B cell (primary cell): ENCODE measurements at regions not wholly inside any gene's neighbourhood (a gene's known extent, or its start where the extent isn't known, plus 50 kb on each side); places are given as distances from the start of the nearest gene placed in this dataset.

Source experiments
- ATAC-seq: fragments of 200-7000 bp; cut with Tn5 transposase; one replicate; pipeline ENCODE4 v1.10.0; 2021; ENCODE audit warnings: low read depth, mild to moderate bottlenecking, moderate number of reproducible peaks, moderate library complexity
- CTCF ChIA-PET: fragments of 350-600 bp; sonication (Branson Sonifier 250); formaldehyde crosslinking; loops from one replicate; lab custom pipeline; 2021; ENCODE audit warnings: antibody characterized with exemption, inconsistent platforms; lab: Charles Lee
- POLR2A ChIA-PET: fragments of 350-600 bp; sonication (Branson Sonifier 250); formaldehyde crosslinking; loops from one replicate; lab custom pipeline; 2021; ENCODE audit warnings: antibody characterized with exemption; lab: Charles Lee
- DNase-seq: peaks from one replicate; pipeline ENCODE4 v3.0.0; 2013
- H2AFZ ChIP-seq: 2 replicates; pipeline ENCODE4 v1.6.1; 2012; ENCODE audit warnings: mild to moderate bottlenecking, low read depth, low read length; ENCODE audit not compliant: insufficient read depth, poor library complexity, severe bottlenecking
- H3K27ac ChIP-seq, 2 donors: 1 replicate in 1 of 2; 2 replicates in 1 of 2; pipeline ENCODE4 v1.5.1; 2012 to 2013; ENCODE audit warnings: low read length in 2 of 2, mild to moderate bottlenecking in 2 of 2, moderate library complexity in 1 of 2
- H3K27me3 ChIP-seq, 4 experiments: fragments of 200-600 bp in 1 of 4; sonication (generic) in 1 of 4; replicated peaks in 1 of 4; 1 replicate in 2 of 4; 2 replicates in 2 of 4; pipeline versions ENCODE4 v1.6.1 to v1.7.0; 2013 to 2016; ENCODE audit warnings: low read length in 3 of 4, mild to moderate bottlenecking in 2 of 4, mixed read lengths in 1 of 4, moderate library complexity in 1 of 4; ENCODE audit not compliant: insufficient read depth in 4 of 4, control insufficient read depth in 3 of 4; ENCODE audit errors: control extremely low read depth in 1 of 4
- H3K36me3 ChIP-seq, 2 experiments: replicated peaks in 1 of 2; 1 replicate in 1 of 2; 2 replicates in 1 of 2; pipeline versions ENCODE4 v1.6.1 to v1.7.1; 2013; ENCODE audit warnings: low read length in 1 of 2; ENCODE audit not compliant: insufficient read depth in 2 of 2, control insufficient read depth in 1 of 2; ENCODE audit errors: control extremely low read depth in 1 of 2, extremely low read depth in 1 of 2
- H3K4me1 ChIP-seq, 2 donors: fragments of 200-600 bp in 1 of 2; sonication (generic) in 1 of 2; 1 replicate in 1 of 2; 2 replicates in 1 of 2; pipeline versions ENCODE4 v1.5.1 to v1.6.1; 2013 to 2017; ENCODE audit warnings: low read length in 2 of 2; ENCODE audit not compliant: control insufficient read depth in 2 of 2, insufficient read depth in 2 of 2
- H3K4me2 ChIP-seq: replicated peaks from 2 replicates; pipeline ENCODE3; 2012; ENCODE audit warnings: mild to moderate bottlenecking, low read depth, low read length; ENCODE audit not compliant: poor library complexity, severe bottlenecking
- H3K4me3 ChIP-seq, 5 experiments: fragments of 200-600 bp in 1 of 5; sonication (generic) in 1 of 5; 1 replicate in 3 of 5; 2 replicates in 2 of 5; pipeline versions ENCODE4 v1.5.1 to v1.7.0; 2011 to 2016; ENCODE audit warnings: low read length in 4 of 5, mild to moderate bottlenecking in 4 of 5, low read depth in 2 of 5, control low read depth in 1 of 5, moderate library complexity in 1 of 5; ENCODE audit not compliant: insufficient read depth in 1 of 5; ENCODE audit errors: control extremely low read depth in 1 of 5, extremely low read depth in 1 of 5
- H3K79me2 ChIP-seq: fragments of 200-600 bp; sonication (generic); one replicate; pipeline ENCODE4 v1.6.0; 2016; ENCODE audit warnings: low read length; ENCODE audit not compliant: control insufficient read depth, insufficient read depth
- H3K9ac ChIP-seq: fragments of 200-600 bp; sonication (generic); 2 replicates; pipeline ENCODE4 v1.6.1; 2017; ENCODE audit warnings: mild to moderate bottlenecking, low read length, moderate library complexity
- H3K9me3 ChIP-seq, 3 donors: one replicate each; pipeline versions ENCODE4 v1.6.1 to v1.7.1; 2013; ENCODE audit warnings: low read length in 2 of 3; ENCODE audit not compliant: control insufficient read depth in 2 of 3, insufficient read depth in 1 of 3; ENCODE audit errors: control extremely low read depth in 1 of 3
- H4K20me1 ChIP-seq: 2 replicates; pipeline ENCODE4 v1.6.0; 2012; ENCODE audit warnings: mild to moderate bottlenecking, low read length; ENCODE audit not compliant: insufficient read depth, control insufficient read depth, poor library complexity, severe bottlenecking
- H3K27ac Mint-ChIP-seq: one replicate; pipeline ENCODE4 v1.8.0; 2021; ENCODE audit warnings: mixed read lengths
- H3K27me3 Mint-ChIP-seq: one replicate; pipeline ENCODE4 v1.8.0; 2021; ENCODE audit warnings: mixed read lengths
- H3K4me1 Mint-ChIP-seq: one replicate; pipeline ENCODE4 v1.8.0; 2021; ENCODE audit warnings: mixed read lengths
- H3K4me3 Mint-ChIP-seq: one replicate; pipeline ENCODE4 v1.8.0; 2021; ENCODE audit warnings: mixed read lengths
- H3K9me3 Mint-ChIP-seq: one replicate; pipeline ENCODE4 v1.8.0; 2022; ENCODE audit warnings: mixed read lengths; ENCODE audit not compliant: insufficient read depth
- EZH2 ChIP-seq: IDR thresholded peaks from 2 replicates; pipeline ENCODE4 v1.6.1; 2012; ENCODE audit warnings: borderline replicate concordance, low read depth, mild to moderate bottlenecking, moderate library complexity, low read length; ENCODE audit not compliant: insufficient read depth, poor library complexity, severe bottlenecking
- intact Hi-C: fragments of 100-400 bp; cut with micrococcal nuclease; formaldehyde crosslinking; loops from one replicate; pipeline ENCODE4 v1.10.0; 2022
- TF ChIP-seq, protein P1 (sequence below): fragments of 200-600 bp; IDR thresholded peaks from one replicate; pipeline ENCODE4 v1.8.0; 2022; ENCODE audit warnings: antibody characterized with exemption, mild to moderate bottlenecking

DNA sequence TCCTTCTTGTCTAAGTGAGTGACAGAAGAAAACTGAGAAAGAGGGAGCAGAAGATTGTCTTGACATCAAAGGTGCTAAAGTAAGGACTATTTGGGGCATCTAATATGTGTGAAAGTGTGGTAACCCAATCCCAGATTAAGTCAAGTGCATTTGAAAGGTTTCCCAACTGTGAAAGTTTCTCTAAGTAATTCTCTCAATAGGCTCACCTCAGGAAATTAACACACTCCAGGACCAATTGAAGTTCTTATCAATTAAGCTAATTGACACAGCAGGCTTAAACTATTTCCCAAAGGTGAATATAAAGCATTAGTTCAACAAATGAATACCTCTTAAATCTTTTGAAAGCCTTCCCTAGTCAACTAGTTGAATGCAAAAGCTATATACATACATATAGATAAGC, 212.8 kb upstream of the FUT9 start:
- Mint-ChIP-seq H3K27ac (no peak overlapping the region), H3K27me3 (no peaks in the 10 kb centered on the region), H3K9me3 (no peaks in the 10 kb centered on the region), H3K4me3 (no peak overlapping the region), H3K4me1 (no peaks in the 10 kb centered on the region)
- Histone ChIP-seq H3K4me3 (no peak overlapping the region), H3K4me2 (no peak overlapping the region), H3K9ac (no peak overlapping the region), H4K20me1 (no peaks in the 10 kb centered on the region), H3K9me3 (no peaks in the 10 kb centered on the region), H2AFZ (no peak overlapping the region), H3K27ac (no peak overlapping the region), H3K27me3 (no peaks in the 10 kb centered on the region), H3K79me2 (no peaks in the 10 kb centered on the region), H3K4me1 (no peaks in the 10 kb centered on the region), H3K36me3 (no peaks in the 10 kb centered on the region)
- no peak for ATAC-seq
- POLR2A ChIA-PET, result no interaction called here
- TF ChIP-seq, protein P1, sequence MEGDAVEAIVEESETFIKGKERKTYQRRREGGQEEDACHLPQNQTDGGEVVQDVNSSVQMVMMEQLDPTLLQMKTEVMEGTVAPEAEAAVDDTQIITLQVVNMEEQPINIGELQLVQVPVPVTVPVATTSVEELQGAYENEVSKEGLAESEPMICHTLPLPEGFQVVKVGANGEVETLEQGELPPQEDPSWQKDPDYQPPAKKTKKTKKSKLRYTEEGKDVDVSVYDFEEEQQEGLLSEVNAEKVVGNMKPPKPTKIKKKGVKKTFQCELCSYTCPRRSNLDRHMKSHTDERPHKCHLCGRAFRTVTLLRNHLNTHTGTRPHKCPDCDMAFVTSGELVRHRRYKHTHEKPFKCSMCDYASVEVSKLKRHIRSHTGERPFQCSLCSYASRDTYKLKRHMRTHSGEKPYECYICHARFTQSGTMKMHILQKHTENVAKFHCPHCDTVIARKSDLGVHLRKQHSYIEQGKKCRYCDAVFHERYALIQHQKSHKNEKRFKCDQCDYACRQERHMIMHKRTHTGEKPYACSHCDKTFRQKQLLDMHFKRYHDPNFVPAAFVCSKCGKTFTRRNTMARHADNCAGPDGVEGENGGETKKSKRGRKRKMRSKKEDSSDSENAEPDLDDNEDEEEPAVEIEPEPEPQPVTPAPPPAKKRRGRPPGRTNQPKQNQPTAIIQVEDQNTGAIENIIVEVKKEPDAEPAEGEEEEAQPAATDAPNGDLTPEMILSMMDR, result no peak
- no peak for TF ChIP-seq EZH2
- no peak for DNase-seq
- intact Hi-C loops, result no loop called here
- CTCF ChIA-PET, result no interaction called here

DNA sequence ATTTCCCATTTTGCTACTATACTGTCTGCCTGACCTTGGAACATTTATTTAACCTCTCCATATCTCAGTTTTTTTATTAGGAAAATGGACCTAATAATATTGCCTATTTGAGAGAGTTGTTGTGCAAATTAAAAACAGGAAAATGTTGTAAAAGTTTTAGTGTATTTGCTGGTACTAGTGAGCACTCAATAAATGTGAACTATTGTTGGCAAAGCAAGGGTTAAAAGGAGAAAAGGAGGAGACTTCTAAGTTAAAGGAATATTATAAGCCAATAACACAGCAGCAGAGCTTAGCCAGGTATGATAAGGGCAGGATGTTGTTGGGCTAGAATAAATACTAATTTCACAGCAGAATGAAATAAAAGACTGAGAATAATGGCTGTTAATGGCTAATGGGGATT, 211.9 kb upstream of the FUT9 start:
- no peak overlapping the region for H3K4me3 Mint-ChIP-seq
- Histone ChIP-seq H3K27me3 (no peaks in the 10 kb centered on the region), H4K20me1 (no peaks in the 10 kb centered on the region), H3K4me2 (no peak overlapping the region), H3K4me3 (no peak overlapping the region), H2AFZ (no peak overlapping the region), H3K9ac (no peak overlapping the region), H3K4me1 (no peaks in the 10 kb centered on the region), H3K36me3 (no peaks in the 10 kb centered on the region), H3K79me2 (no peaks in the 10 kb centered on the region), H3K27ac (no peak overlapping the region), H3K9me3 (no peaks in the 10 kb centered on the region)
- no peaks in the 10 kb centered on the region for H3K9me3 Mint-ChIP-seq
- CTCF ChIA-PET, result no interaction called here
- DNase-seq, result no peak
- intact Hi-C loops, result no loop called here
- H3K27ac Mint-ChIP-seq, result no peak overlapping the region
- POLR2A ChIA-PET, result no interaction called here
- TF ChIP-seq EZH2, result no peak
- TF ChIP-seq, protein P1, result no peak
- no peak for ATAC-seq
- H3K4me1 Mint-ChIP-seq, result no peaks in the 10 kb centered on the region
- no peaks in the 10 kb centered on the region for H3K27me3 Mint-ChIP-seq
